Activated CD4-positive, alpha-beta T cell treated with anti-CD3 and anti-CD28 coated beads, Interleukin-2, amount 10 ng/mL, durations not matched to agents 7 days and 5 days (primary cell): ENCODE measurements at regions not wholly inside any gene's neighbourhood (a gene's known extent, or its start where the extent isn't known, plus 50 kb on each side); places are given as distances from the start of the nearest gene placed in this dataset.

ENCODE experiments used
- CTCF ChIA-PET: fragments of 350-600 bp; sonication (Branson Sonifier 250); formaldehyde crosslinking; loops from one replicate; lab custom pipeline; 2021; ENCODE audit warnings: antibody characterized with exemption; lab: Charles Lee
- POLR2A ChIA-PET: fragments of 350-600 bp; sonication (Branson Sonifier 250); formaldehyde crosslinking; loops from one replicate; lab custom pipeline; 2021; ENCODE audit warnings: antibody characterized with exemption; lab: Charles Lee
- DNase-seq: peaks from one replicate; pipeline ENCODE4 v3.0.0-alpha.2; 2020
- H3K27ac Mint-ChIP-seq: one replicate; pipeline ENCODE4 v1.8.0; 2021; ENCODE audit warnings: mild to moderate bottlenecking, moderate library complexity, mixed read lengths
- H3K27me3 Mint-ChIP-seq: one replicate; pipeline ENCODE4 v1.8.0; 2021; ENCODE audit warnings: mixed read lengths
- H3K36me3 Mint-ChIP-seq: one replicate; pipeline ENCODE4 v1.8.0; 2021; ENCODE audit warnings: low read depth, mixed read lengths
- H3K4me1 Mint-ChIP-seq: one replicate; pipeline ENCODE4 v1.8.0; 2021; ENCODE audit warnings: mixed read lengths
- H3K4me3 Mint-ChIP-seq: one replicate; pipeline ENCODE4 v1.8.0; 2021; ENCODE audit warnings: mild to moderate bottlenecking, moderate library complexity, mixed read lengths
- H3K9me3 Mint-ChIP-seq: one replicate; pipeline ENCODE4 v1.8.0; 2021; ENCODE audit warnings: mixed read lengths

DNA sequence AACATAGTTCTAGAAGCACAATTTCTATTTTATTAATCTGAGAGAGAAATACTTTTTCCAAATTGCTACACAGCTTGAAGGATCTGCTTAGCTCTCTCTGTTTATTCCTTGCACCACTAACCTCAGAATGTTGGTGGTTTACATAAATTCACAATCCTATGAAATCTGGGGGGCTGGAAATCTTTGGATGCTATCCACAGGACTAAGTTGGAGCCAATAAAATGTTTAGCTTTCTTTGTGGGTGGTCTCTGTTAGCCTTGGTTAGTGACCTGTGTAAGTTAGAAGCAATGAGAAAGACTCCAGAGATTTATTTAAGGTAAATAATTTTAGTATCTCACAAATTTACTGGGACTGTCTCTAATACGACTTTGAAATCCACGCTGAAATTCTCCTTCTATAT lies 418.1 kb downstream of the ADGRL2 start:
- POLR2A ChIA-PET = no interaction called here
- no peaks in the 10 kb centered on the region for H3K36me3 Mint-ChIP-seq
- H3K4me1 Mint-ChIP-seq = no peaks in the 10 kb centered on the region
- no peak overlapping the region for H3K4me3 Mint-ChIP-seq
- no peak overlapping the region for H3K27ac Mint-ChIP-seq
- no peaks in the 10 kb centered on the region for H3K27me3 Mint-ChIP-seq
- CTCF ChIA-PET = no interaction called here
- no peaks in the 10 kb centered on the region for H3K9me3 Mint-ChIP-seq
- DNase-seq = no peak

DNA sequence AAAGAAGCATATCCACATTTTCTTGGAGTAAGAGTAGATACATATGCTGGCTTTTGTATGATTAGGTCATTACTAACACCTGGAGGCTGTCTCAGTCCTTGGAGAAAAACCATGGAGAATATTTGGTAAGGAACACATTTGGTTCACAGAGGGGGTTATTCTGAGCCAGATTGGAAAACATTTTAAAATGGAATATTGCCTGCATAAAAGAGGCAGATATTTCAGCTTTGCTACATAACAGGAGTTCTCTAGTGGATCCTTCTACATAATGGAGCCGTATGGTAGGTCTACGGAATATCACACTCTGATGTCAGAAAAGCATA lies 415.1 kb downstream of the ADGRL2 start:
- no peaks in the 10 kb centered on the region for H3K36me3 Mint-ChIP-seq
- POLR2A ChIA-PET = no interaction called here

DNA sequence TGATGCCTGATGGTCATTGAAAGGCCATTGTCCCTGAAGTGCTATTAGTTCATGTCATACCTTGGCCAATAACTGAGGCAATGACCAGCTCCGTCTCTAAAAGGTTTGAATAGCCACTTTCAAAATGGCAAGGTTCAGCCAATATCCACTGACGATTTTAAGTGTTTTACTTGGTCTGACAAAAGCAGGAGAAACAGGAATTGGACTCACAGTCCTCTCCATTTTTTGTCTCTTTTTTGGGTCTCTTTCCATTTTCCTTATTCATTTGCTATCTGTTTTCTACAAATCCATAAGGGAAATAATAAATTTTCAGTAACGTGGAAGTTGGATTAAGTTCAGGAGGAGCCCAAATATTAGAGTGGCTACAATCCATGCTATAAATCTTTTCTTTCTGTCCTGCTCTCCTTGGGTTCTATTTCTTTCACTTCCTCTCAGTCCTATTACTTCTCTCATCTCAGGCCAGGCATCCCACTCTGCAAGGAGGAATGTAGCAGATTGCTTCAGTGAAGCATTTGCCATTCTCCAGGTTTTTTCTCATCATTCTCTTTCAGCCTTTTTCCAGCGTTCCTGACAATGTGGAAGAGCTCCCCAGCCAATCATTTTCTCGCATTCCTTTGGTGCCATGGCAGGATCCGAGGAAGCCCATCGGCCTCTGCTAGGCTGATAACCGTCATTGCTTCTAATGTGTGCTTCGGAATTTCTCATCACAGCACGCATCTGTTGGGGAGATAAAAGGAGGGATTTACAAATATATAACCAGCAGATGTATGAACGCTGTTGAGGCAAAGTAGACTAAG lies 414.5 kb downstream of the ADGRL2 start:
- no peak overlapping the region for H3K27ac Mint-ChIP-seq
- CTCF ChIA-PET = no interaction called here
- H3K4me3 Mint-ChIP-seq = no peak overlapping the region
- H3K9me3 Mint-ChIP-seq = no peaks in the 10 kb centered on the region
- H3K27me3 Mint-ChIP-seq = no peaks in the 10 kb centered on the region
- no peak for DNase-seq
- POLR2A ChIA-PET = no interaction called here
- no peaks in the 10 kb centered on the region for H3K4me1 Mint-ChIP-seq
- no peaks in the 10 kb centered on the region for H3K36me3 Mint-ChIP-seq

More for the DNA sequence above, 415.1 kb downstream of the ADGRL2 start:
- no peaks in the 10 kb centered on the region for H3K9me3 Mint-ChIP-seq
- no peak overlapping the region for H3K4me3 Mint-ChIP-seq
- no peaks in the 10 kb centered on the region for H3K27me3 Mint-ChIP-seq
- H3K4me1 Mint-ChIP-seq = no peaks in the 10 kb centered on the region
- no peak for DNase-seq
- CTCF ChIA-PET = no interaction called here
- H3K27ac Mint-ChIP-seq = no peak overlapping the region

DNA sequence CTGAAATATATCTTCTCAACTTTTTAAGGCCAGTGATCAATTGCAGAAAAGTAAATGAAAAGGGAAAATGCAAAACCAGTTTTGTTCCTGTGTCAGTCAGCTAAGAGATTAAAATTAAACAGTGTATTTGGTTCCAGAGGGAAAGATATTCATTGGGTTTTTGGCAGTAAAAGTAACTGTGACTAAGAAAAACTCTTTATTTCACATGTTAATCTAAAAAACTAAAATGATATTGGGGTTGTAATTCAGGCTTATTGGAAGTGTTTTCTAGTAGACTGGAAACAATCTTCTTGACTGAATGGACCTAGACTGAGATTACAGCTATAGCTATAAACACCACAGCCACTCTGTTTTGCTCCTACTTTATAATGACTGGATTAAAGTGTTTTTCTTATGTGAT lies 413.9 kb downstream of the ADGRL2 start:
- Mint-ChIP-seq H3K9me3 (no peaks in the 10 kb centered on the region), H3K4me3 (no peak overlapping the region), H3K4me1 (no peaks in the 10 kb centered on the region), H3K36me3 (no peaks in the 10 kb centered on the region), H3K27ac (no peak overlapping the region), H3K27me3 (no peaks in the 10 kb centered on the region)
- ChIA-PET POLR2A (no interaction called here), CTCF (no interaction called here)
- no peak for DNase-seq

DNA sequence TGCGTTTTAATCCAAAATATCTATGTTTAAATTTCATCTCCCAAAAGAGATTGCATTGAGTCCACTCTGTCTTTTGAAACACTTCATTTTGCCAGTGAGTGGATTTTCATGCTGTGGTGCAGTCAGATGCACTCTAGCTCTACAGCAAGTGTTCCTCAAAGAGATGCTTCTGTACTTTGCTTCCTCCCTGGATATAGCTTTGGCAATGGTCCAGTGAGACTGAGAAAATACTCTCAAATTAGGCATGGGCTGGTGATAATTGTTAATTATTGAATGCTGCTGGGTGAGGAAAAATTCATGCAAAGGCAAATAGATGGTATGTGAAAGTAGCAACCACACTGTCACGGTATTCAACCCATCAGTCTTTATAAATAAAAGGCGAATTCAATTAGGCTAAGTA lies 396.9 kb downstream of the ADGRL2 start:
- no peak overlapping the region for H3K4me3 Mint-ChIP-seq
- CTCF ChIA-PET = no interaction called here
- H3K36me3 Mint-ChIP-seq = no peaks in the 10 kb centered on the region
- H3K27me3 Mint-ChIP-seq = no peaks in the 10 kb centered on the region
- H3K4me1 Mint-ChIP-seq = no peaks in the 10 kb centered on the region
- H3K27ac Mint-ChIP-seq = no peak overlapping the region
- no peak for DNase-seq
- POLR2A ChIA-PET = no interaction called here
- H3K9me3 Mint-ChIP-seq = no peaks in the 10 kb centered on the region

DNA sequence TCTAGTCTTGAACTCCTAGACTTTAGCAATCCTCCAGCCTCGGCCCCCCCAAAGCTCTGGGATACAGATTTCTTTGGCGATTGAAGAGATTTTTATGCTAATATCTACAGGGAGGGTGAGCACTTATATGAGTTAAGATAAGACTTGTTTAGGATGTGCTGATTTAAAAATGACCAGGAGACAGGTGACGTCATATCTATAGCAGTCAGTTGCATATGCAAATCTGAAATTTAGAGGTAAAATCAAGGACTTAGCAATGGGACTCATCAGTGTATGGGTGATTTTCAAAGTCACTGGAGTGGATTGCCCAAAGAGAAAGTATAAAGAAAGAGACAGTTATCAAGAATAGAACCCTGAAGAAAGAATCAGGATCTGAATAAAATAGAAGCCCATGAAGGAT lies 394.5 kb downstream of the ADGRL2 start:
- DNase-seq = no peak
- H3K36me3 Mint-ChIP-seq = no peaks in the 10 kb centered on the region
- CTCF ChIA-PET = no interaction called here
- H3K27ac Mint-ChIP-seq = no peak overlapping the region
- no peaks in the 10 kb centered on the region for H3K4me1 Mint-ChIP-seq
- POLR2A ChIA-PET = no interaction called here
- H3K4me3 Mint-ChIP-seq = no peak overlapping the region
- H3K9me3 Mint-ChIP-seq = no peaks in the 10 kb centered on the region
- no peaks in the 10 kb centered on the region for H3K27me3 Mint-ChIP-seq

DNA sequence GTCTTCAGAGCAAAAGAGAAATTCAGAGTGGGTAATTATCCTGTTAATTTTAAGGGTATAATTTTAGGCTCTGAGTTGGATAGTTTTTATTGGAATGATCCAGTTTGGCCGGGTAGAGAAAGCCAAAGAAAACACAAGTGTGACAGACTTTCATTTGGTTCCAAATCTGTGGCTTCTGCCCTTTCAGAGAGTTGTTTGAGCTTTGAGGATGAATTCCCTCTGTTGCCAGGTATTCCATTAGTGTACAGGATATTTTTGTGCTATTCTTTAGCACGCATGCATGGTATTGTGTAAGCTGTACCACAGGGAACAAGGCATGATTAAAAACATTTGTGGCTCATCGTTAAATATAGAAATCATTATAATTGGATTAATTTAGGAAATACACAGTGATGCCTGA lies 384.4 kb downstream of the ADGRL2 start:
- Mint-ChIP-seq H3K9me3 (no peaks in the 10 kb centered on the region), H3K36me3 (no peaks in the 10 kb centered on the region), H3K4me1 (no peaks in the 10 kb centered on the region), H3K27me3 (no peaks in the 10 kb centered on the region), H3K4me3 (no peak overlapping the region), H3K27ac (no peak overlapping the region)
- ChIA-PET CTCF (no interaction called here), POLR2A (no interaction called here)
- DNase-seq = no peak

DNA sequence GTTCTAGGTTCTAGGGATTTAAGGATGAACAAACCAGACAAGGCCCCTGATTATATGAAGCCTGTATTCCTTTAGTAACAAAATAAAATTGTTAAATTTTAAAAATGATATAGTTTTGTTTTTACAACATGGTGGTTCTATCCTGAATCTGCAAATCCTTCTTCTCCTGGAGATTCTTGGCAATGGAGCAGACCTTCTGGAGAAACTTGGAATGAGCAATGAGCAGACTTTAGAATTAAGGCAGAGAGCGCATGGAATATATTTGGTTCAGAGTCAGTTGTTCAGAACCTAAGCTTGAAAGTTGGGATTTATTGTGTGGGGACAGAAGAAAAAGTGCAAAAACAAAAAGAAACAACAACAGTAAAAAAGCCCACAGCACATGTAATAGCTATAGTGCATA lies 381.1 kb downstream of the ADGRL2 start:
- no peaks in the 10 kb centered on the region for H3K9me3 Mint-ChIP-seq
- no peak overlapping the region for H3K27ac Mint-ChIP-seq
- POLR2A ChIA-PET = no interaction called here
- no peaks in the 10 kb centered on the region for H3K36me3 Mint-ChIP-seq
- no peaks in the 10 kb centered on the region for H3K27me3 Mint-ChIP-seq
- H3K4me3 Mint-ChIP-seq = no peak overlapping the region
- H3K4me1 Mint-ChIP-seq = no peaks in the 10 kb centered on the region
- DNase-seq = no peak
- CTCF ChIA-PET = no interaction called here

DNA sequence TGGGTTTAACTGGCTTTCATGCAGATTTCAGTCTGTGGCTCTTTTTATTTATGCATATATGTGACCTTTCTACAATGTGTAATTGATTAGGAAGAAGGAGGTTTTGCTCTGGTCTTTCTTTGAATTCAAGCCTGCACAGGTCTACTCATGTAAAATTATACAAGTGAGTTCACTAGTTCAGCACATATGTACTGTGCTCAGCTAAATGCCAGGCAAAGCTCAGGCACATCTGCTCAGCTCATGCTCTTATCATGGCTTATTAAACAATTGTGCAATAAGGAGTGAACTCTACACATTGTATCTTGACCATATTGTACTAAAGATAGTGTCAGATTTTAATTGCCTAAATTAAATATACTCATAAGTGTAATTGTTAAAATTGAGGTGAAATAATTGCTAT lies 378.4 kb downstream of the ADGRL2 start:
- H3K27me3 Mint-ChIP-seq = no peaks in the 10 kb centered on the region
- no peaks in the 10 kb centered on the region for H3K4me1 Mint-ChIP-seq
- no peak for DNase-seq
- no peaks in the 10 kb centered on the region for H3K9me3 Mint-ChIP-seq
- no peak overlapping the region for H3K27ac Mint-ChIP-seq
- no peaks in the 10 kb centered on the region for H3K36me3 Mint-ChIP-seq
- ChIA-PET CTCF (no interaction called here), POLR2A (no interaction called here)
- H3K4me3 Mint-ChIP-seq = no peak overlapping the region

DNA sequence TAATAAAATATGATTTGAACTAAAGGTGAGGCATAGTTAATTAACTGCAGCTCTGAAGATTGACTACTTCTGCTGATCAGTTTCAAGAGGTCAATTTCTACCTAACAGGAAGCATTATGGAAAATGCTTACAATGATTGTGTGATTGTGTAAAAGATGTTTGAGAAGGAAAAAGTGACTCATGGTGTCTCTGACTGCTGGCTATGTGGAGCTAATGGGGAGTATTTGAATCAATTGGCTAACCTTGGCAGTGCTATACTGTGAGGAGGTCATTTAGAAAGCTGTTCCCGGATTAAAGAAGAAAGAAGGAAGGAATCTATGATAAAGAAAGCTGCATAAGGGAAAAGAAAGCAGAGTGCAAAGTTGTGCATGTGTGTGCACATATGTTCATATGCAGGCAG lies 376.5 kb downstream of the ADGRL2 start:
- DNase-seq = no peak
- H3K9me3 Mint-ChIP-seq = no peaks in the 10 kb centered on the region
- no peaks in the 10 kb centered on the region for H3K27me3 Mint-ChIP-seq
- H3K36me3 Mint-ChIP-seq = no peaks in the 10 kb centered on the region
- no peaks in the 10 kb centered on the region for H3K4me1 Mint-ChIP-seq
- no peak overlapping the region for H3K4me3 Mint-ChIP-seq
- CTCF ChIA-PET = no interaction called here
- POLR2A ChIA-PET = no interaction called here
- no peak overlapping the region for H3K27ac Mint-ChIP-seq

DNA sequence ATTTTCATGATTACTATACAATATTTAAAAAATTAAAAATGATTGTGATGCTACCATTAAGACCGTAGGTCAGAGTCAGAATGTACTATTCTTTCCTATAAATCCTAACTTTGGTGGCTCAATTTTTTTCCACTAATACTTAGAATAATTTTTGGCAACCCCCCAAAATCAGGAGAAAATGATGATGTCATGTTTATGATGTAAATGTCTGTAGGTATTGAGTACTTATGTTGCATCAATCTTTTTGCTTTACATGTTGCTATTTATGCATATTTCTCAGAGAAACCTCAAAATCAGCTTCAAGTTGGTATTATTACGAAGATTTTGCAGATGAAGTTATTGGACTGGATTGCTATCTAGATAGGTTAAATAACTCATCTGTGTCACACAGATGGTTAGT lies 371.2 kb downstream of the ADGRL2 start:
- no peak for DNase-seq
- POLR2A ChIA-PET = no interaction called here
- Mint-ChIP-seq H3K27ac (no peak overlapping the region), H3K9me3 (no peaks in the 10 kb centered on the region), H3K4me1 (peaks cover 8% of the 10 kb centered on the region), H3K4me3 (no peak overlapping the region), H3K36me3 (no peaks in the 10 kb centered on the region), H3K27me3 (no peaks in the 10 kb centered on the region)
- CTCF ChIA-PET = no interaction called here

DNA sequence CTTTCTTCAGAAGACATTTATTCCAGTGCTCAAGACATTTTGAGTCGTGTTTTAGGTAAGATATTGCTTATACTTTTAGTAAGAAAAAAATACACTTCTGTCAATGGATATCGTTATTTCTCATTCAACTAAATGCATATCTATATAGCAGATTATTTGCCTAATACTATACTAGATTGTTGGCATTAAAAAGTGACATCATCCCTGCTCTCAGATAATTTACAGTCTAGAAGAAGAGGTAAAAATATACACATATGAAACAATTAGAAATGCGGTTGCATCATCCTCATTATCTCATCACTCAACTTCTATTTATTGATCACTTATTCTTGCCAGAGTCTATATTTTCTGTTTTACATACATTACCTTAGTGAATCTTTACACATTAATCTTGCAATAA lies 367.7 kb downstream of the ADGRL2 start:
- Mint-ChIP-seq H3K4me3 (no peak overlapping the region), H3K4me1 (peaks cover 8% of the 10 kb centered on the region), H3K36me3 (no peaks in the 10 kb centered on the region), H3K27me3 (no peaks in the 10 kb centered on the region), H3K27ac (no peak overlapping the region), H3K9me3 (no peaks in the 10 kb centered on the region)
- ChIA-PET POLR2A (no interaction called here), CTCF (interaction anchor here (0.6 kb wide), 1 partner anchor 624 kb away, joined by 3 read pairs; no protein-coding TSS in a partner anchor)
- DNase-seq = no peak

DNA sequence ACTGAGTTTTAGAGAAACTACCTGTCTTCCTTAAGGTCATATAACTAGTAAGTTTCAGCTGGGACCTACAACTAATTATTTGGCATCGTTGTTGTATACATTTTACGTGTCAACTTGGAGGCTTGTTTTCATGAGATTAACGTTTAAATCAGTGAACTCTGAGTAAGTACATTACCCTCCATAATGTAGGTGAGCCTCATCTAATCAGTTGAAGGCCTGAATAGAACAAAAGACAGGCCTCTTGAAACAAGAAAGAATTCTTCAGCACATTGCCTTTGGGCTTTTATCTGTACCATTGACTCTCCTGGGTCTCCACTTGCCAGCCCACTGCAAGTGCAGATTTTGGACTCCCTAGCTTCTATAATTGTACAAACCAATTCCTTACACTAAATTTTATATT lies 364.6 kb downstream of the ADGRL2 start:
- Mint-ChIP-seq H3K4me3 (no peak overlapping the region), H3K27me3 (no peaks in the 10 kb centered on the region), H3K4me1 (peaks cover 30% of the 10 kb centered on the region), H3K9me3 (no peaks in the 10 kb centered on the region), H3K27ac (no peak overlapping the region), H3K36me3 (no peaks in the 10 kb centered on the region)
- ChIA-PET POLR2A (no interaction called here), CTCF (no interaction called here)
- DNase-seq = no peak
